DOHH2 (cell line): ENCODE measurements at regions not wholly inside any gene's neighbourhood (a gene's known extent, or its start where the extent isn't known, plus 50 kb on each side); places are given as distances from the start of the nearest gene placed in this dataset.

ENCODE experiments used
- EZH2phosphoT487 ChIP-seq: fragments of 200-600 bp; sonication (generic); IDR thresholded peaks from 2 replicates; pipeline ENCODE4 v1.6.1; 2017; ENCODE audit warnings: borderline replicate concordance, mild to moderate bottlenecking, antibody characterized with exemption, low read length, moderate library complexity, mixed read lengths
- TF ChIP-seq, protein P1 (sequence below): fragments of 200-600 bp; sonication (generic); IDR thresholded peaks from one replicate; pipeline ENCODE4 v1.5.1; 2014; ENCODE audit warnings: antibody characterized with exemption, mild to moderate bottlenecking, low read depth, low read length; ENCODE audit not compliant: poor library complexity, severe bottlenecking

DNA sequence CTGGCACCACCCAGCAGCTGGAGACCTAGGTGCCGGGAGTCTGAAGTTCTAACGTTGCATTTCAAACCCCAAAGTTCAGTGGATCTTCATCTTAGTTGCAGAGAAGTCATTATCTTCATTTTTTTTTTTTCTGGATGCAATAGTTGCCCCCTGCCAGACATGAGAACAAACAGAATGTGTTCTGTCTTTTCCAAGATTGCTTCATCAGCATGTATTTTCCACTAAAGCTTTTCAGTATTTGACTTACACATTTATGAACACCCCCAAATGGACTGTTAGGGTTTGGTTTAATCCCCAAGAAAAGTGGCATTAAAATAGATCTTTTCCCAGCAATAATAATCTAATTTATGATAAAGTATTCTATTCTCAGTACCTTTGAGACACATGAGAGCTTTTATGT lies 135.2 kb upstream of the OSMR start:
- TF ChIP-seq, protein P1, sequence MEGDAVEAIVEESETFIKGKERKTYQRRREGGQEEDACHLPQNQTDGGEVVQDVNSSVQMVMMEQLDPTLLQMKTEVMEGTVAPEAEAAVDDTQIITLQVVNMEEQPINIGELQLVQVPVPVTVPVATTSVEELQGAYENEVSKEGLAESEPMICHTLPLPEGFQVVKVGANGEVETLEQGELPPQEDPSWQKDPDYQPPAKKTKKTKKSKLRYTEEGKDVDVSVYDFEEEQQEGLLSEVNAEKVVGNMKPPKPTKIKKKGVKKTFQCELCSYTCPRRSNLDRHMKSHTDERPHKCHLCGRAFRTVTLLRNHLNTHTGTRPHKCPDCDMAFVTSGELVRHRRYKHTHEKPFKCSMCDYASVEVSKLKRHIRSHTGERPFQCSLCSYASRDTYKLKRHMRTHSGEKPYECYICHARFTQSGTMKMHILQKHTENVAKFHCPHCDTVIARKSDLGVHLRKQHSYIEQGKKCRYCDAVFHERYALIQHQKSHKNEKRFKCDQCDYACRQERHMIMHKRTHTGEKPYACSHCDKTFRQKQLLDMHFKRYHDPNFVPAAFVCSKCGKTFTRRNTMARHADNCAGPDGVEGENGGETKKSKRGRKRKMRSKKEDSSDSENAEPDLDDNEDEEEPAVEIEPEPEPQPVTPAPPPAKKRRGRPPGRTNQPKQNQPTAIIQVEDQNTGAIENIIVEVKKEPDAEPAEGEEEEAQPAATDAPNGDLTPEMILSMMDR, result no peak
- TF ChIP-seq EZH2phosphoT487, result no peak
